Chondrocyte (in vitro differentiated cells): ENCODE measurements at regions not wholly inside any gene's neighbourhood (a gene's known extent, or its start where the extent isn't known, plus 50 kb on each side); places are given as distances from the start of the nearest gene placed in this dataset.

ENCODE experiments used
- DNase-seq: peaks from one replicate; pipeline ENCODE4 v3.0.0; 2021; ENCODE audit warnings: mixed read lengths, low spot score
- H3K27ac Mint-ChIP-seq: one replicate; pipeline ENCODE4 v1.8.0; 2021; ENCODE audit warnings: mild to moderate bottlenecking, moderate library complexity, mixed read lengths; ENCODE audit not compliant: unreplicated experiment
- H3K27me3 Mint-ChIP-seq: 2 replicates; pipeline ENCODE4 v1.8.0; 2021; ENCODE audit warnings: low read depth, mixed read lengths
- H3K36me3 Mint-ChIP-seq: 2 replicates; pipeline ENCODE4 v1.8.0; 2021; ENCODE audit warnings: low read depth, mixed read lengths
- H3K4me1 Mint-ChIP-seq: 2 replicates; pipeline ENCODE4 v1.8.0; 2021; ENCODE audit warnings: low read depth, mild to moderate bottlenecking, mixed read lengths
- H3K4me3 Mint-ChIP-seq: one replicate; pipeline ENCODE4 v1.8.0; 2021; ENCODE audit warnings: mild to moderate bottlenecking, moderate library complexity, mixed read lengths; ENCODE audit not compliant: unreplicated experiment
- H3K9me3 Mint-ChIP-seq: 2 replicates; pipeline ENCODE4 v1.8.0; 2021; ENCODE audit warnings: low read depth, mixed read lengths
- TF ChIP-seq, protein P1 (sequence below): fragments of 200-600 bp; sonication (generic); IDR thresholded peaks from 2 replicates; pipeline ENCODE4 v1.5.0; 2021; ENCODE audit warnings: antibody characterized with exemption, mild to moderate bottlenecking, moderate library complexity

DNA sequence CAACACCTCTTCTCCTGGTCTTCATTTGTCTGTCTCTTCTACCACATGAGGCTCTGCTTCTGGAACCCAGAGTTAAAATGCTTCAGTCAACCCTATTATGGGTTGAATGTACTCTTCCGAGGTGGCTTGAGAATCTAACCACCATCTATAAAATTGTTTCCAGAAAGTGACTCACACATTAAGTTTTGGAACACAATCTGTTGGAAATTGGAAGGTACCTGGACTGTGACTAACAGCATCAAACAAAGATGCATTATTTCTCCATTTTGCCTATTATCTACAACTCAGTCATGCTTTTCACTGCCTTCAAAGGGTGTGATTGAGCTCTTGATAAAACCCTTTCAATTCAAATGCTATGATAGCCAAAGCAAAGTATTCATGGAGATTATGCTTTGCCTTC is 499.0 kb upstream of the SEMA6D start:
- no peak for DNase-seq
- Mint-ChIP-seq H3K27ac (no peak overlapping the region), H3K4me3 (no peak overlapping the region), H3K36me3 (no peaks in the 10 kb centered on the region), H3K9me3 (no peaks in the 10 kb centered on the region), H3K27me3 (peaks cover 3% of the 10 kb centered on the region), H3K4me1 (no peaks in the 10 kb centered on the region)
- TF ChIP-seq, protein P1, sequence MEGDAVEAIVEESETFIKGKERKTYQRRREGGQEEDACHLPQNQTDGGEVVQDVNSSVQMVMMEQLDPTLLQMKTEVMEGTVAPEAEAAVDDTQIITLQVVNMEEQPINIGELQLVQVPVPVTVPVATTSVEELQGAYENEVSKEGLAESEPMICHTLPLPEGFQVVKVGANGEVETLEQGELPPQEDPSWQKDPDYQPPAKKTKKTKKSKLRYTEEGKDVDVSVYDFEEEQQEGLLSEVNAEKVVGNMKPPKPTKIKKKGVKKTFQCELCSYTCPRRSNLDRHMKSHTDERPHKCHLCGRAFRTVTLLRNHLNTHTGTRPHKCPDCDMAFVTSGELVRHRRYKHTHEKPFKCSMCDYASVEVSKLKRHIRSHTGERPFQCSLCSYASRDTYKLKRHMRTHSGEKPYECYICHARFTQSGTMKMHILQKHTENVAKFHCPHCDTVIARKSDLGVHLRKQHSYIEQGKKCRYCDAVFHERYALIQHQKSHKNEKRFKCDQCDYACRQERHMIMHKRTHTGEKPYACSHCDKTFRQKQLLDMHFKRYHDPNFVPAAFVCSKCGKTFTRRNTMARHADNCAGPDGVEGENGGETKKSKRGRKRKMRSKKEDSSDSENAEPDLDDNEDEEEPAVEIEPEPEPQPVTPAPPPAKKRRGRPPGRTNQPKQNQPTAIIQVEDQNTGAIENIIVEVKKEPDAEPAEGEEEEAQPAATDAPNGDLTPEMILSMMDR, result no peak

DNA sequence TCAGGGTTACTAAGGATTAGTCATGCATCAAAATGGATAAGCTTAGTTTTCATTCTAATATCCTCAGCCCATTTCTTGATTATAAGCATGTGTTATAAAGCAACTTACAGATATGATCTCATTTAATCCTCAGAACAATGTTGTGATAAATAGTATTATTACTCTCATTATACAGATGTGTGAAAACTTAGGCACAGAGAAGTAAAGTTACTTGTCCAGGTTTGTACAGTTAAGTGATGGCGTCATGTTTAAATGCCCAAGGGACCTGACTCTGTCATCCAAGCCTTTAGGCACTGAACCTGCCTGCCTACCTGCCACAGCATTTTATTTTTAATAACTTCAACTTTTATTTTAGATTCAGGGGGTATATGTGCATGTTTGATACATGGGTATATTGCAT is 472.9 kb upstream of the SEMA6D start:
- no peaks in the 10 kb centered on the region for H3K36me3 Mint-ChIP-seq
- TF ChIP-seq, protein P1, result no peak
- no peaks in the 10 kb centered on the region for H3K9me3 Mint-ChIP-seq
- DNase-seq, result no peak
- H3K4me3 Mint-ChIP-seq, result no peak overlapping the region
- peaks cover 5% of the 10 kb centered on the region for H3K27me3 Mint-ChIP-seq
- no peak overlapping the region for H3K27ac Mint-ChIP-seq
- no peaks in the 10 kb centered on the region for H3K4me1 Mint-ChIP-seq

GRCh38 chr15:47246317-47246716 is 471.0 kb upstream of the SEMA6D start:
- no peak for DNase-seq
- no peak overlapping the region for H3K27ac Mint-ChIP-seq
- H3K4me3 Mint-ChIP-seq, result no peak overlapping the region
- peaks cover 2% of the 10 kb centered on the region for H3K27me3 Mint-ChIP-seq
- H3K36me3 Mint-ChIP-seq, result no peaks in the 10 kb centered on the region
- no peaks in the 10 kb centered on the region for H3K4me1 Mint-ChIP-seq
- TF ChIP-seq, protein P1, result no peak
- no peaks in the 10 kb centered on the region for H3K9me3 Mint-ChIP-seq

GRCh38 chr15:47258521-47258920 is 458.8 kb upstream of the SEMA6D start:
- H3K9me3 Mint-ChIP-seq, result peaks cover 26% of the 10 kb centered on the region
- H3K27me3 Mint-ChIP-seq, result peaks cover 8% of the 10 kb centered on the region
- no peaks in the 10 kb centered on the region for H3K36me3 Mint-ChIP-seq
- H3K4me1 Mint-ChIP-seq, result no peaks in the 10 kb centered on the region
- H3K27ac Mint-ChIP-seq, result no peak overlapping the region
- H3K4me3 Mint-ChIP-seq, result no peak overlapping the region
- DNase-seq, result no peak
- TF ChIP-seq, protein P1, result no peak

GRCh38 chr15:47265686-47266085 is 451.6 kb upstream of the SEMA6D start:
- H3K27me3 Mint-ChIP-seq, result peaks cover 4% of the 10 kb centered on the region
- DNase-seq, result no peak
- H3K36me3 Mint-ChIP-seq, result no peaks in the 10 kb centered on the region
- no peak overlapping the region for H3K27ac Mint-ChIP-seq
- H3K4me3 Mint-ChIP-seq, result no peak overlapping the region
- no peaks in the 10 kb centered on the region for H3K4me1 Mint-ChIP-seq
- TF ChIP-seq, protein P1, result no peak
- H3K9me3 Mint-ChIP-seq, result peaks cover 17% of the 10 kb centered on the region
